Erythroblast (primary cell): ENCODE measurements at regions not wholly inside any gene's neighbourhood (a gene's known extent, or its start where the extent isn't known, plus 50 kb on each side); places are given as distances from the start of the nearest gene placed in this dataset.
"Not testable (repeated sequence)": the region's sequence is repeated elsewhere in the genome, so short reads cannot be mapped to it uniquely, and the experiment has no call there.

ENCODE experiments used
- DNase-seq, 2 experiments: peaks; one replicate each; lab custom pipeline; 2025; lab: John Stamatoyannopoulos, UW
- GATA1 ChIP-seq: IDR thresholded peaks from 2 replicates; pipeline ENCODE4 v1.6.1; 2011; ENCODE audit warnings: low read depth, mild to moderate bottlenecking, control low read depth, low read length, moderate library complexity
- POLR2A ChIP-seq: IDR thresholded peaks from 2 replicates; pipeline ENCODE4 v1.6.1; 2011; ENCODE audit warnings: mild to moderate bottlenecking, low read length

DNA sequence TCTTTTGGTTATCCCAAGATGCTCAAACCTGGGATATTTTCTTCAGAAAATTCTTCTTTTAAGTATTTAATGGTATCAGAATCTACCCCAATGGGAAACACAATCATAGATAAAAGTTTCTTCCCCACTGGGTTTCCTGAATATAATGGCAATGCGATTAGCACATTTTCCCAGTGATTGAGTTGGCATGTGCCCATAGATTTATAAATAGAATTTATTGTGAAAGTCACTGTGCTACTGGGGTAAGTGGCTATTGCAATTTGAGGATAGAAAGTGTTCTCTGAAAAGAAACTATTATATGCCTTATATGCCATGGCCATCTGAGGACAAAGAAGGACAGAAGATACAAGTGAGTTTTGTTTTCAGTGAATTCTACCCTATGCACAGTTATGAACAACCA, 99.0 kb upstream of the RBMS3 start:
- TF ChIP-seq POLR2A (no peak), GATA1 (no peak)
- DNase-seq: no peak

DNA sequence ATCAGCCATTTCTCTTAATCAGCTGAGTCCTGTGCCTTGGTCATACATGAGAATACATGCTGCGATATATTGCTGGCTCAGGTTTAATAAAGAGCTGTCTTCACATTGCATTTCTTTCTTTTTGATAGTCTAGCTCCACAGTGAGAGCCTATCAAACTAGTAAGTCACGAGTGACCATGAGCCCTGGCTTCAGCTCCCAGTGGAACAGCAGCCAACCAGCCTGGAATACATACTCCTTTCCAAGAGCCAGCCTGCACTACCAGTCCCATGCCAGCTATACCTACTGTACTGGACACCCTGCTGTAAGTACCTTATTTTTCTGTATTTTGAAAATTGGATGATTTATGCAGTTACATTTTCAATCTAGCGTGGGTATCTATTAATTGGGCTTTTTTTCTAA, 98.0 kb upstream of the RBMS3 start:
- not testable (repeated sequence) for DNase-seq

DNA sequence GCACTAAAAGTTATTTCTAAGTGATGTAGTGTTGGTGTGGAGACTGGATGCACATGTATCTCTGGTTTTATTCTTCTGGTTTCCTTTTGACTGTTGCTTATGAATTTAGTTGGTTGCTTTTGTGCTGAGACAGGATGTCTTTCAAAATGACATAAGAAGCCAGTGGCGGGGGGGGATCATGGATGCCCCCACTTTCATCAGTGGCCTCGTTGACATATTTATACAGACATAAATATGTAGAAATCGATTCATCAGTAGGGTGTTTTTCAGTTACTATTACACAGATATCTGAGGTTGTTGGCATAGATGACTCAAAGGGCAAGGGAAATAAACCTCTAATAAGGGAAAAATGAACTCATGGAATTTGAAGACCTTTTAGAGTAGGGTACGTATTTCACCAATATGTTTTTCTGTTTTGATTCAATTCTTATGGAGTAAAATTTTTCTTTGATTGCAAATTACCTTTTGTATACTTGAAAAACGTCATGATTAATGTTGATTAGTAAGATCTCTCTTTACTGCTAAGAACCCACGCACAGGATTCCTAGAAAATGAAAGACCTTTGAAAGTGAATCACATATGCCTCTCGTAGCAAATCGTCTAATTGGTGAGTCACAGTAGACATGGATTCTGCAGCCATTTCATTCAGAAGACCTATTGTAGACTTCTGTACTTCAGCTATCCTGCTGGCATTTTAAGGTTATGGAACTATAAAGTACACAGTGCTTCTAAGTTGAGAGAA, 97.4 kb upstream of the RBMS3 start:
- TF ChIP-seq GATA1 (no peak), POLR2A (no peak)
- DNase-seq: no peak

DNA sequence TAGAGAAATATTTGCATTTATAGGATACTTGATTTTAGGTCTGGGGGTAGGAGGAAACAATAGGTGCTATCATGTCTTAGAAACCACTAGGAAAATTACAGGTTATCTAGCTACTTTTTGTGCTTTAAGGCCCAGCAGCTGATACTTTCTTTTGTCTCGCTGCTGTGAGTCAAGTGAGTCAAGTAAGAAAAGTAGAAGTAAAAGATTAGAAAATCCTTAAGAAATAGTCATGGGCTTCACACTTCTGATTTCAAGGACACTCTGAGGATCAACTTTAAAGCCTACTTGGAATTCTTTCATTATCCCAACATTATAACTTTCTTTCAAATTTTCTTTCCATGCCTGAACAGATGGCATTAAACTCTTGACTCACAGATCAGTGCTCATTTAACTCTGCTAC, 95.2 kb upstream of the RBMS3 start:
- no peak for DNase-seq
- no peak for TF ChIP-seq GATA1
- no peak for TF ChIP-seq POLR2A

DNA sequence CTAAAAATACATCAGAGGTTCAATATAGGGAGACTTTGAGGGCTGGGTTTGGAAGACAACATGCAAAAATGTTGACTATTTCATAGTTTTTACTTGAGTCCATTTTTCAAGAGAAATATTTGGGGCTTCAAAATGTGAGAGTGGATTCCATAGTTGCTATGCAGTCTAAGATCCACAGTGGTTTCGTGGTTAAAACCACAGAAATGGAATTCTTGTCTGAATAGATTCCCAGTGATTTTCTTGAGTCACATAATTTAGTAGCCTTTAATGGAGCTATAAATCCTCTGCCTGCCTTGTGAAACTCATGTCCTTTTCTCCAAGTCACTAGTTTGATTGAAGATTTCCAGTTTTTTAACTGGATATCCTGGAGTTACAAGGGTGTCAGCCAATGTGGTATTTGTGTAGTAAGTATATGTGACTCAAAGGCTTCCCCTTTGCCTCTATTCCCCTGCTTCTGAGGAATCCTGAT, 94.7 kb upstream of the RBMS3 start:
- TF ChIP-seq POLR2A (no peak), GATA1 (no peak)
- DNase-seq: no peak

DNA sequence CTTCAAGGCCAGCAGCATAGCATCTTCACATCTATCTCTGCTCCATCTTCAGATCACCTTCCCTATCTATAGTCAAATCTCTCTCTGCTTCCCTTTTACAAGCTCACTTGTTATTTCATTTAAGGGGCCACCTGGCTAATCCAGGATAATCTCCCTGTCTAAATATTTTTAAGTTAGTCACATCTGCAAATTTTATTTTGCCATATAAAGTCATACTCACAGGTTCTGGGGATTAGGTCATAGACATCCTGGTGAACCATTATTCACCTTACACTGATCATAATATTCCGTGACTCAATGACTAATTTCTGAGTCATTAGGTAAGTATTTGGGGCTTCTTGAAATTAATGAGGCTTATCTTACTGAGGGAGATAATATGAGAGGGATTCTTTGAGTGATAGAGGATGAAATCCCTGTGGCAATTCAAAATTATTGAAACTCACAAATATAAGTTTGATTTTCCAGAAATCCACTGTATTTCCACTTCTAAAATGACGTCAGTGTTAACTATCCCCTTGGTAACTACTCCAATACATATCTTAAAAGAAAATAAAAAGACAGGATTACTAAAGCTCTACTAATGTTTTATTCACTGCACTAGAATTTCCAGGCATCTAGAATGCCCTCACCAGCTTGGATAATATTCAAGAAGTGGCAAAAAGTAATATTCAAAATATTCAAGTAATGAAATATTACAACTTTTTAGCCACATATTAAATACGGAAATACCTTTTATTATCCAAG, 93.7 kb upstream of the RBMS3 start:
- no peak for DNase-seq

DNA sequence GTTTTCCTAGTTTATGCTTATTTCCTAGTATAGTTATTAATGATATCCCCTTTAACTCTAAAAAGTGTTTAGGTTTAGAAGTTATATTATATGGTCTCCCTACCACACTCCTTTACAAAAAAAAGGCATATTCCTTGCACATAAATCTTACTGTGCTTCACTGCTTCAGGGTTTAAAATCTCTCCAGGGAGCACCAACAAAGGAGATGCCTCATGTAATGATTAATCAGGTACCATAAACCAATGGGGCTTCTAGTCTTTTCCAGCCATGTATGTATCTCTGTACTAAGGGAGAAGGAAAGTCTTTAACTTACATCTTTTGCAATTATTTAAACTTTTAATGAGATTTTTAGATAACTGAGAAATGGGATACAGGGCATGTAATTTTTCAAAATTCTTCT, 91.5 kb upstream of the RBMS3 start:
- DNase-seq: no peak
- no peak for TF ChIP-seq GATA1
- no peak for TF ChIP-seq POLR2A

More for the DNA sequence above, 93.7 kb upstream of the RBMS3 start:
- TF ChIP-seq POLR2A: no peak
- no peak for TF ChIP-seq GATA1

DNA sequence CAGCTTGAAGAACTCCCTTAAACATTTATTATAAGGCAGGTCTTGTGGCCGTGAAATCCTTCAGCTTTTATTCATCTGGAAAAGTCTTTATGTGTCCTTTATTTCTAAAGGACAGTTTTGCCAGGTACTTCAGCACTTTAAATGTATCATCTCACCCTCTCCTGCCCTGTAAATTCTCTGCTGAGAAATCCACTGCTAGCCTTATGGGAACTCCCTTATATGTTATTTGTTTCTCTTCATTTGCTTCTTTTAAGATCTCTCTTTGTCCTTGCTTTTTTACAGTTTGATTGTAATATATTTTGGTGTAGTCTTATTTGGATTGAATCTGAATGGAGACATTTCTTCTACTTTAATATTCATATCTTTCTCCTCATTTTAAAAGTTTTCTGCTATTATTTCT, 86.7 kb upstream of the RBMS3 start:
- TF ChIP-seq POLR2A (no peak), GATA1 (no peak)
- no peak for DNase-seq

DNA sequence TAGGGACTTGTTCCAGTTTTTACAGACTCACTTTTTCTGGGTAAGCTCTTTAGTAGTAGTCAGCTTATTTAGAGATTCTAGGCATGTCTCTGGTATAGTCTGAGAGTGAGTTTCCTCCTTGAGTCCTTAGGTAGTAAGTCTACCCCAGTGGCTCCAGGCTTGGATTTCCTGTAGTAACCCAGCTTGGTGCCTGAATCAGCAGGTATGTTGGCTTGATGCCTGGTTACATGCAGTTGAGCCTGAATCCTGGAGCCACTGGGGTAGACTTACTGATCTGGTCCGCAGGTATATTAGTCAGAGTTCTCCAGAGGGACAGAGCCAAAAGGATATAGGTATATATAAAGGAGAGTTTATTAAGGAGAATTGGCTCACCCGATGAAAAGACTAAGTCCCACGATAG, 85.8 kb upstream of the RBMS3 start:
- TF ChIP-seq POLR2A (no peak), GATA1 (no peak)
- no peak for DNase-seq

DNA sequence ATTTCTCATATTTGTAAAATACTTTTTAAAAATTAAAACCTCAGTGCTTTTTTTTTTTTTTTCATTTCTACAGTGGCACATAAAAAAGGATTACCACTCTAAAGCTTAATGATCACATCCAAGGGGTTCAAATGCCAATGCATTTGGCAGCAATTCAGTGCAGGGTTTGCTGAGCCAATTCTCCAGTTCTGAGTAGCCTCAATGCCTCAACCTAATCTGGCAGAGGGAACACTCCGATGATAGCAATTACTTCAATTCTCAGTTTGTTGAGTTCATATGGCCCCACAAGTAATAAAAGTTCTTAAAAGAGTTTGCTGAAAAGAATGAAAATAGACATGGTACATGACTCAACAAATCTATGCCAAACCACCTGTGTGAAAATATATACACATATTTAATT, 79.3 kb upstream of the RBMS3 start:
- DNase-seq: no peak
- TF ChIP-seq GATA1 (no peak), POLR2A (no peak)

DNA sequence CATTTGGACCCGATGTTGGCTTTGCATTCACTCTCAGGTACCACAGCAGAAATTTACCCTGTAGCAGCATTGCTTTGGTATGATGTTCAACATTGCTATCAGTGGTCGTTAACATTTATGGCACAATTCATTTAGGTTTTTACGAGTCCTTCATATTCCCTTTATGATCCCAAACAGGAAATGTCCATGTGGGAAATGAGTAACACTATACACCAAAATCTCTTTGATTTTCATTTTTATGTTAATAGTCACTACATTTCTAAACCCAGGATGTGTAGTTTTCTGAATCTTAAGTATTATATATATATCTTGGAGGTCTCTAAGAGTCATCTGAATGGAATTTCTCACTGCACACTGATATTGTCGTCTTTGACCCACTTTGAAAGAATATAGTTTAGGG, 78.5 kb upstream of the RBMS3 start:
- DNase-seq: no peak
- TF ChIP-seq POLR2A (no peak), GATA1 (no peak)

DNA sequence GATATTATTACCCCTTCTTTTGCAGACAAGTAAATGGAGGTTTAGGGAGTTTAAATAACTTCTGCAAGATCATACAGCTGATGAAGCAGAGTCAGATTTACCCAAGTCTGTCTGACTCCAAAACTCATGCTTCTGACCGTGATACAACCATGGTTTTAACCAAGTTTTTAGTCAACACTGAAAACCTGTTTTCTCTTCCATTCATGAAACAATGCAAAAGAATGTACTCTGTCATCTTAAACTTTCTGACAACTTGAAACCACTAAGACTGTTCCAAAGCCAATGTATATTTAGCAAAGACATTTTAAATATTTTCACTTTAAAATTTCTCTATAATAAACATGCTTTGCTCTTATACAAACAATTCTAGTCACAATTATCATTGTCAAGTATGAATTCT, 77.0 kb upstream of the RBMS3 start:
- DNase-seq: no peak
- TF ChIP-seq GATA1 (no peak), POLR2A (no peak)

DNA sequence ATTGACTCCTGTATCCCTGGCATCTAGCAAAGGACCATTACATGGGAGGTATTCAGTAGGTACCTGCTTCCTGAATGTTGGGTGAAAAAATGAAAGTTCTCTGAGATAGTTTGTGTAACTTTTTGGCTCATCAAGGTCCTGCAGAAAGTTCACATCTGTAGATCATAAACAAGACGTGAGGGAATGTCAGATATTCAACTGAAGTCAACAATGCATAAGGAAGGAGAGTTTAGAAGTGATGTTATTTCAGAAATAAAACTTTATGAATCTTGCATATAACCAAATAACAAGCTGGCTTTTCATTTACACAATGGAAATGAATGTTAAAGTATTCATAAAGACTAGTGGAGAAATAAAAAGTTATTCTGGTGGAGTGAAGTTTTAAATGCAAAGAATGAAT, 73.4 kb upstream of the RBMS3 start:
- TF ChIP-seq GATA1 (no peak), POLR2A (no peak)
- no peak for DNase-seq

DNA sequence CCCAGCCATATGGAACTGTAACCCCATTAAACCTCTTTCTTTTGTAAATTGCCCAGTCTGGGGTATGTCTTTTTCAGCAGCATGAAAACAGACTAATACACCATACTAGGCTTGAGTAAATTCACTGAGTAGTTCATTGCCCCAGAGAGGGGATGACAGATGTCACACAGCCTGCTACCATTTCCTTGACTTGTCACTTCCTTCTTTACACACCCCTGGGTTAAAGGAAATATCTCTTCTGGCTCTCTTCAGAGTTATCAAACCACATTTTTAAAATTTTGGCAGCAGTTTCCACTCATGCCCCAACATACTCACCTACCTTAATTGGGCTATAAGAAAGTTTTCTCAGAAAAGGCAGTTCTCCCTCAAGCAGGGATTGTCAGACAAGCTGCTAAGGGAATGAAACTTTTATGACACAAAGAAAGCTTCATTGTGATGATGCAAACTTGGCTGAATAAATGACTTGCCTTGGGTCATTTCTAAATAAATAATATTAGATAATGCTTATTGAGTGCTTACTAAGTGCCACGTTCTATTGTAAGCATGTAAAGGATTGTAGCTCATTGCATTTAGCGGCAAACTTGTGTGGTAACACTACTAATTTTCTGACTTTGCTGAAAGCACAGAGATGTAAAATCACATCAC, 68.0 kb upstream of the RBMS3 start:
- DNase-seq: no peak

More for the DNA sequence above, 68.0 kb upstream of the RBMS3 start:
- TF ChIP-seq POLR2A (no peak), GATA1 (no peak)
